ENCODE measurements at regions not wholly inside any gene's neighbourhood (a gene's known extent, or its start where the extent isn't known, plus 50 kb on each side); places are given as distances from the start of the nearest gene placed in this dataset.

GRCh38 chrX:151513472-151513871 is 50.0 kb upstream of the PASD1 start:
- no peaks in the 10 kb centered on the region for H3K23me2 ChIP-seq (ENCODE audit: insufficient read length, low read depth, low read length, poor library complexity, severe bottlenecking)
- H3K18ac ChIP-seq (ENCODE audit: insufficient read length, low read depth, low read length): no peak overlapping the region
- no peak overlapping the region for H3K27ac ChIP-seq (ENCODE audit: insufficient read length, low read depth, low read length)
- no peak overlapping the region for H4K8ac ChIP-seq (replicated peaks; ENCODE audit: insufficient read length, low read depth, low read length)
- Mint-ChIP-seq H3K27ac (no peak overlapping the region), H3K36me3 (ENCODE audit: insufficient read depth in 1 of 3, low read depth in 3 of 3) (peaks cover 0 to 5% (median 2%) of the 10 kb centered on the region in 3 experiments; a peak in 5 of 7 replicates), H3K4me1 (peaks cover 7 to 9% of the 10 kb centered on the region in 2 experiments; a peak in 3 of 4 replicates), H3K4me3 (no peak overlapping the region), H3K9me3 (peaks cover 75 to 83% of the 10 kb centered on the region in 2 experiments), H3K27me3 (ENCODE audit: low read depth) (peaks cover 8% of the 10 kb centered on the region)
- H3K23ac ChIP-seq (ENCODE audit: insufficient read length, low read depth, low read length): no peak overlapping the region
- no peak overlapping the region for H3K4ac ChIP-seq (ENCODE audit: low read depth, low read length)
- H2BK20ac ChIP-seq (ENCODE audit: low read depth, low read length, poor library complexity, severe bottlenecking): no peak overlapping the region
- H4K5ac ChIP-seq (ENCODE audit: insufficient read length, low read depth, low read length): no peak overlapping the region
- H3K9me3 ChIP-seq (ENCODE audit: control insufficient read depth, low read depth, low read length): peaks cover 21% of the 10 kb centered on the region
- H2BK120ac ChIP-seq (ENCODE audit: low read depth, low read length, poor library complexity, severe bottlenecking): no peak overlapping the region
- no peaks in the 10 kb centered on the region for H3K79me2 ChIP-seq (ENCODE audit: insufficient read depth, low read length)
- no peak overlapping the region for H3K4me2 ChIP-seq (ENCODE audit: insufficient read depth, insufficient read length, low read length)
- no peak overlapping the region for H4K91ac ChIP-seq (ENCODE audit: insufficient read length, low read depth, low read length)
- H3K56ac ChIP-seq (ENCODE audit: insufficient read length, low read depth, low read length): no peak overlapping the region
- no peak overlapping the region for H3T11ph ChIP-seq (ENCODE audit: low read length)
- no peak overlapping the region for H2BK15ac ChIP-seq (ENCODE audit: low read depth, low read length)
- no peak overlapping the region for H2AK5ac ChIP-seq (ENCODE audit: insufficient read length, low read length)
- no peak overlapping the region for H3K14ac ChIP-seq (ENCODE audit: insufficient read depth, low read length)
- no peaks in the 10 kb centered on the region for H4K20me1 ChIP-seq (ENCODE audit: control insufficient read depth, insufficient read depth, insufficient read length)
- no peak overlapping the region for H2AFZ ChIP-seq (ENCODE audit: low read length)
- H3K79me1 ChIP-seq (ENCODE audit: insufficient read depth, low read depth, low read length, poor library complexity, severe bottlenecking): no peaks in the 10 kb centered on the region
- no peak for DNase-seq
- no peak overlapping the region for H2BK5ac ChIP-seq (ENCODE audit: insufficient read length, low read length)
- no peak overlapping the region for H3K9ac ChIP-seq (ENCODE audit: extremely low read depth, insufficient read length, low read length)
- no peak for TF ChIP-seq CTCF (conservative IDR thresholded peaks at IDR 0.05)
- no peak overlapping the region for H2BK12ac ChIP-seq (ENCODE audit: insufficient read length, low read depth, low read length)
- H3K4me1 ChIP-seq (ENCODE audit: insufficient read depth, low read length): no peaks in the 10 kb centered on the region
- H3K27me3 ChIP-seq (ENCODE audit: insufficient read depth, low read length): no peaks in the 10 kb centered on the region
